Breast epithelium (tissue), 3 donors: ENCODE measurements at regions not wholly inside any gene's neighbourhood (a gene's known extent, or its start where the extent isn't known, plus 50 kb on each side); places are given as distances from the start of the nearest gene placed in this dataset.

Source experiments
- POLR2A ChIP-seq: fragments of 450-650 bp; IDR thresholded peaks from one replicate; pipeline ENCODE4 v1.6.1; 2016; ENCODE audit warnings: antibody characterized with exemption, mild to moderate bottlenecking, moderate library complexity
- TF ChIP-seq, protein P1 (sequence below), 3 donors: fragments of 450-650 bp; IDR thresholded peaks; one replicate each; pipeline ENCODE4 v1.5.1; 2016 to 2017; ENCODE audit warnings: antibody characterized with exemption in 3 of 3, mild to moderate bottlenecking in 3 of 3, moderate library complexity in 3 of 3

DNA sequence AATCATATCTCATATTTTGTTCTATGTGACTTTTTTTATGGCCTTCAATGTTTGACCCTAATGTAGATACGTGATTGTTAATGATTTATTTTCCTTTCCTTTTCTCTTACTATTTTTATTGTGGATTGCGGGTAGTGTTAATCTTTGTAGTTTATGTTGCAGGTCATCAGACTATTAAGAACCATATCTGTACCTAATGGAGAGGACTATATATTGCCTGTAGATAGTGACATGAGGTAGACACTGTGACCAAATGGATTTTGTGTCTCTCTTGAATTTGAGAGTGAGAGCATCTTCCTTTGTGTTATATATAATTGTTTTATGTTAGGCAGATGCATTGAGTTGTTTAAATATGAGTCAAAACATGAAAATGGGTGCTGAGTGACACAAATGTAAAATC is 543.4 kb upstream of the MGAT4C start:
- TF ChIP-seq, protein P1, sequence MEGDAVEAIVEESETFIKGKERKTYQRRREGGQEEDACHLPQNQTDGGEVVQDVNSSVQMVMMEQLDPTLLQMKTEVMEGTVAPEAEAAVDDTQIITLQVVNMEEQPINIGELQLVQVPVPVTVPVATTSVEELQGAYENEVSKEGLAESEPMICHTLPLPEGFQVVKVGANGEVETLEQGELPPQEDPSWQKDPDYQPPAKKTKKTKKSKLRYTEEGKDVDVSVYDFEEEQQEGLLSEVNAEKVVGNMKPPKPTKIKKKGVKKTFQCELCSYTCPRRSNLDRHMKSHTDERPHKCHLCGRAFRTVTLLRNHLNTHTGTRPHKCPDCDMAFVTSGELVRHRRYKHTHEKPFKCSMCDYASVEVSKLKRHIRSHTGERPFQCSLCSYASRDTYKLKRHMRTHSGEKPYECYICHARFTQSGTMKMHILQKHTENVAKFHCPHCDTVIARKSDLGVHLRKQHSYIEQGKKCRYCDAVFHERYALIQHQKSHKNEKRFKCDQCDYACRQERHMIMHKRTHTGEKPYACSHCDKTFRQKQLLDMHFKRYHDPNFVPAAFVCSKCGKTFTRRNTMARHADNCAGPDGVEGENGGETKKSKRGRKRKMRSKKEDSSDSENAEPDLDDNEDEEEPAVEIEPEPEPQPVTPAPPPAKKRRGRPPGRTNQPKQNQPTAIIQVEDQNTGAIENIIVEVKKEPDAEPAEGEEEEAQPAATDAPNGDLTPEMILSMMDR (IDR thresholded peaks at IDR 0.05) = no peak
- TF ChIP-seq POLR2A = no peak
